Vagina (tissue), 2 donors: ENCODE measurements at regions not wholly inside any gene's neighbourhood (a gene's known extent, or its start where the extent isn't known, plus 50 kb on each side); places are given as distances from the start of the nearest gene placed in this dataset.

Experiments used
- POLR2A ChIP-seq, 2 donors: fragments of 450-650 bp; IDR thresholded peaks; one replicate each; pipeline ENCODE4 v1.6.1; 2017; ENCODE audit warnings: antibody characterized with exemption in 2 of 2, mild to moderate bottlenecking in 2 of 2, moderate library complexity in 2 of 2
- TF ChIP-seq, protein P1 (sequence below), 3 experiments: fragments of 450-650 bp in 2 of 3; fragments of 200-600 bp in 1 of 3; sonication (generic) in 1 of 3; IDR thresholded peaks; one replicate each; pipeline ENCODE4 v1.5.1; 2017 to 2019; ENCODE audit warnings: antibody characterized with exemption in 3 of 3, mild to moderate bottlenecking in 2 of 3, moderate library complexity in 2 of 3

DNA sequence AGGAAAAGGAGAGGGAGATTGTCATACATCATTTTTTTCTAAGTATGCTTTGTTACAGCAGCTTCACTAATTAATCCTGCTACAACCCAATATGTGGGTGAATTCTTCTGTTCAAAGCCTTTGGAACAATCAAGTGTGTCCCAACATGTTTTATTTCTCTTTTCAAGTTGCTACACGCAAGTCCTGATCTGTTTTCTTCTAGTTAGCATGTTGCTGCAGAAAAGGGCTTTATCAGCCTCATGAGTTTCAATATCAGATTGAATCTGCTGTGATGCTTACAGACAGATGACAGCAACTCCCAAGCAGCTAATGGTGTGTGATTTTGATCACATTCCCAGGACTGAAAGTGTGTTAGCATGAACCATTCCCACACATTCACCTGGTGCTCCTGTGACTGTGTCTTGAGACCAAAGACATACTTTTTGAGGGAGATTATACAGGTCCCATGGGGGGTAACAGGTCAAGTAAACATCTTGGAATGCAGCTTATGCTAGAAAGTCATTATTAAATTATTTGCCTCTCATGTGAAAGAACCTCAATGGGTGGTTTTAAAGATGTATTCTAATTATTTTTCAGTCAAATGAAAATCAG is 96.9 kb upstream of the KCNJ16 start:
- TF ChIP-seq, protein P1, sequence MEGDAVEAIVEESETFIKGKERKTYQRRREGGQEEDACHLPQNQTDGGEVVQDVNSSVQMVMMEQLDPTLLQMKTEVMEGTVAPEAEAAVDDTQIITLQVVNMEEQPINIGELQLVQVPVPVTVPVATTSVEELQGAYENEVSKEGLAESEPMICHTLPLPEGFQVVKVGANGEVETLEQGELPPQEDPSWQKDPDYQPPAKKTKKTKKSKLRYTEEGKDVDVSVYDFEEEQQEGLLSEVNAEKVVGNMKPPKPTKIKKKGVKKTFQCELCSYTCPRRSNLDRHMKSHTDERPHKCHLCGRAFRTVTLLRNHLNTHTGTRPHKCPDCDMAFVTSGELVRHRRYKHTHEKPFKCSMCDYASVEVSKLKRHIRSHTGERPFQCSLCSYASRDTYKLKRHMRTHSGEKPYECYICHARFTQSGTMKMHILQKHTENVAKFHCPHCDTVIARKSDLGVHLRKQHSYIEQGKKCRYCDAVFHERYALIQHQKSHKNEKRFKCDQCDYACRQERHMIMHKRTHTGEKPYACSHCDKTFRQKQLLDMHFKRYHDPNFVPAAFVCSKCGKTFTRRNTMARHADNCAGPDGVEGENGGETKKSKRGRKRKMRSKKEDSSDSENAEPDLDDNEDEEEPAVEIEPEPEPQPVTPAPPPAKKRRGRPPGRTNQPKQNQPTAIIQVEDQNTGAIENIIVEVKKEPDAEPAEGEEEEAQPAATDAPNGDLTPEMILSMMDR (IDR thresholded peaks at IDR 0.05), result no peak
- TF ChIP-seq POLR2A (IDR thresholded peaks at IDR 0.05), result no peak
